ACC112 (cell line): ENCODE measurements at regions not wholly inside any gene's neighbourhood (a gene's known extent, or its start where the extent isn't known, plus 50 kb on each side); places are given as distances from the start of the nearest gene placed in this dataset.
"Not testable (repeated sequence)": the region's sequence is repeated elsewhere in the genome, so short reads cannot be mapped to it uniquely, and the experiment has no call there.

ENCODE experiments used
- H2AFZ ChIP-seq: fragments of 200-600 bp; sonication (generic); one replicate; pipeline ENCODE4 v1.6.0; 2017; ENCODE audit warnings: antibody characterized with exemption, low read length; ENCODE audit not compliant: unreplicated experiment
- H3K27ac ChIP-seq: fragments of 200-600 bp; sonication (generic); 2 replicates; pipeline ENCODE4 v1.5.1; 2014; ENCODE audit warnings: low read depth, mild to moderate bottlenecking, antibody characterized with exemption, low read length, moderate library complexity
- H3K27me3 ChIP-seq: fragments of 200-600 bp; sonication (generic); 2 replicates; pipeline ENCODE4 v1.6.1; 2014; ENCODE audit warnings: mild to moderate bottlenecking, antibody characterized with exemption, low read length, moderate library complexity, mixed read lengths; ENCODE audit not compliant: insufficient read depth
- H3K36me3 ChIP-seq: fragments of 200-600 bp; sonication (generic); 2 replicates; pipeline ENCODE4 v1.6.1; 2016; ENCODE audit warnings: mild to moderate bottlenecking, antibody characterized with exemption, low read length, moderate library complexity, mixed read lengths; ENCODE audit not compliant: insufficient read depth
- H3K4me1 ChIP-seq: fragments of 200-600 bp; sonication (generic); one replicate; pipeline ENCODE4 v1.6.1; 2016; ENCODE audit warnings: low read length, mixed read lengths; ENCODE audit not compliant: insufficient read depth, unreplicated experiment, control insufficient read depth
- H3K4me3 ChIP-seq: fragments of 200-600 bp; sonication (generic); 2 replicates; pipeline ENCODE4 v1.5.1; 2014; ENCODE audit warnings: mild to moderate bottlenecking, low read depth, low read length
- H3K79me2 ChIP-seq: fragments of 200-600 bp; sonication (generic); one replicate; pipeline ENCODE4 v1.6.0; 2016; ENCODE audit warnings: low read length; ENCODE audit not compliant: control insufficient read depth, unreplicated experiment, insufficient read depth

GRCh38 chr6:14544666-14545065, 427.1 kb downstream of the CD83 start:
- Histone ChIP-seq H3K27me3 (no peaks in the 10 kb centered on the region), H2AFZ (no peak overlapping the region)

DNA sequence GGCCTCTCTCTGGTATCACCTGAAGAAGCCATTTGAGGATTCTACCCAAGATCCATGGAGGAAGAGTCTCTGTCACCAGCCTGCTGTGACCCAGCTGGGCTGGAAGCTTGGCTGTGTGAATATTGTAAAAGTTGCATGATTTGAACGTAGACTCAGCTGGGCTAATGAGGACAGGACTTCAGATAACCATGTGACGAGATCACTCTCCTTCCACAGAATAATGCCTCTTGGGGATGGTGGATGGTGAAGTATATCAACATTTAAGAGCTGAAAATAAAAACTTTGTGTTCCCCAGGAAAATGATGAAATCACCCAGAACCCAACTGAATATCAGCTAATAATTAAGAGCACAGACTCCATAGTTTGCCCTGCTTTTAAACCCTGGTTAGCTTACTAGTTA, 427.9 kb downstream of the CD83 start:
- Histone ChIP-seq H3K36me3 (no peaks in the 10 kb centered on the region), H3K4me1 (peaks cover 5% of the 10 kb centered on the region), H3K79me2 (no peaks in the 10 kb centered on the region), H3K27ac (no peak overlapping the region), H3K27me3 (no peaks in the 10 kb centered on the region), H3K4me3 (no peak overlapping the region), H2AFZ (no peak overlapping the region)

More at GRCh38 chr6:14544666-14545065, 427.1 kb downstream of the CD83 start:
- no peak overlapping the region for H3K4me3 ChIP-seq
- no peaks in the 10 kb centered on the region for H3K79me2 ChIP-seq
- H3K4me1 ChIP-seq: peaks cover 9% of the 10 kb centered on the region
- H3K36me3 ChIP-seq: no peaks in the 10 kb centered on the region
- no peak overlapping the region for H3K27ac ChIP-seq

DNA sequence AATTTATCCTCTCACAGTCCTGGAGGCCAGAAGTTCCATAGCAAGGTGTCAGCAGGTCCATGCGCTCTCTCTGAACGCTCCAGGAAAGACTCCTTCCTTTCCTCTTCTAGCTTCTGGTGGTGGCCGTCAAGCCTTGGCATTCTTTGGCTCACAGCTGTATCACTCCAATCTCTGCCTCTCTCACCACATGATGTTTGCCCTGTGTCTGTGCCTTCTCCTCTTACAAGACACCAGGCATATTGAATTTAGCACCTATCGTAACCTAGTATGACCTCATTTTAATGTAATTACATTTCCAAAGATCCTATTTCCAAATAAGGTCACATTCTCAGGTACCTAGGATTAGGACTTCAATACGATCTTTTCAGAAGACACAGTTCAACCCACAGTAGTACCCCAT, 428.5 kb downstream of the CD83 start:
- Histone ChIP-seq H3K27me3 (no peaks in the 10 kb centered on the region), H3K79me2 (no peaks in the 10 kb centered on the region), H3K36me3 (no peaks in the 10 kb centered on the region), H2AFZ (no peak overlapping the region), H3K4me1 (no peaks in the 10 kb centered on the region), H3K4me3 (no peak overlapping the region), H3K27ac (no peak overlapping the region)

DNA sequence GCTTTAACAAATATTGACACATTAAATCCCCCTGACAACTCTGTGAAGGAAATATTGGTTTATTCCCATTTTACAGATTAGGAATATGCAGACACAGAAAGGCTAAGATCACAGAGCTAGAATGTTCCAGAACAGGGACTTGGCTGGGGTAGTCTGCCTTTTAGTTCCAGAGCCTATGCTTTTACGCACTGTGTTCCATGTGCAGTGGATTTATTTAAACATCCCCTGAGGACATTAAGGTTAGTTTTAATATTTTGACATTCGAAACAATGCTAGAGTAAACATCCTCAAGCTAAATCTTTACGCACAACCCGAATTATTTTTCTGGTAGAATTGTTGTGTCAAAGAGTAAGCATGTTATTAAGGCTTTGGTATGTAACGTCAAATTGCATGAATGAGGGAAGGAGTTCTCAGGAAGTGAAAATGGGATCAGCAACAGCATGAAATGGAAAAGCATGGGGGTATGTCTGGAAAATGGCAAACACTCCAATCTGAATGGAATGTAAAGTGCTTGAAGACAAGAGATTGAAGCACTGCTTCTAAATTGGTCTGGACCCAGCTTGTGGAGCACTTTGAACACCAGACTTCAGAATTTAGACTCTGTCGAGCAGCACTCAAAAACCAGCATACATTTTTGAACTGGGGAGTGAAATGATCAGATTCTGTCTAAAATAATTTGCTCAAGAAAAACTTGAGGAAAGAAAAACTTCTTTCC, 429.9 kb downstream of the CD83 start:
- Histone ChIP-seq H3K27me3 (no peaks in the 10 kb centered on the region), H3K27ac (no peak overlapping the region), H2AFZ (no peak overlapping the region), H3K79me2 (no peaks in the 10 kb centered on the region), H3K4me3 (no peak overlapping the region), H3K36me3 (no peaks in the 10 kb centered on the region), H3K4me1 (no peaks in the 10 kb centered on the region)

DNA sequence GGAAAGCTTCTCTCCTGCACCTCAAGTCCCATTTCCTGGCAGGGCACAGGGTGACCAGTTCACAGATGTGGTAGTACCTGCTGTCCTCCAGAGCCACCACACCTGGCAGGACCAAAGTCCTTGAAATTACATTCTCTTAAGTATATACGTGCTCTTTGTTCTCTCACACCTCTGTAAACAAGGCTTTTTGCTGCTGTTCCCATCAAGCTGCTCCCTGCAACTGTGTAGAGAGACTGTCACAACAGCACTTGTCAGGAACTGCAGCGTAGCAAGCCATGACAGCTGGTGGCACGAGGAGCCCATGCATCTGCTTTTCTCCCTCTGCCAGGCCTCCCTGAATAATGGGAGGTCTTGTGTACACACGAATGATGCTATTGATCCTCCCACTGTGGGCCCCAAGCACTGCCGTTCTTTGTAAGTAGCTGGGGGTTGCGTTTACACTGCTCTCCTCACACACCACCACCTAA, 431.8 kb downstream of the CD83 start:
- Histone ChIP-seq H3K27ac (no peak overlapping the region), H3K79me2 (no peaks in the 10 kb centered on the region), H3K4me1 (no peaks in the 10 kb centered on the region), H2AFZ (no peak overlapping the region), H3K36me3 (no peaks in the 10 kb centered on the region), H3K4me3 (no peak overlapping the region), H3K27me3 (no peaks in the 10 kb centered on the region)

GRCh38 chr6:14549871-14550270, 432.3 kb downstream of the CD83 start:
- Histone ChIP-seq H3K4me3 (no peak overlapping the region), H3K27ac (no peak overlapping the region), H2AFZ (no peak overlapping the region), H3K4me1 (no peaks in the 10 kb centered on the region), H3K79me2 (no peaks in the 10 kb centered on the region), H3K27me3 (no peaks in the 10 kb centered on the region), H3K36me3 (no peaks in the 10 kb centered on the region)

GRCh38 chr6:14550410-14550809, 432.8 kb downstream of the CD83 start:
- Histone ChIP-seq H3K27ac (no peak overlapping the region), H2AFZ (no peak overlapping the region), H3K36me3 (no peaks in the 10 kb centered on the region), H3K79me2 (no peaks in the 10 kb centered on the region), H3K4me3 (no peak overlapping the region), H3K4me1 (no peaks in the 10 kb centered on the region), H3K27me3 (no peaks in the 10 kb centered on the region)

DNA sequence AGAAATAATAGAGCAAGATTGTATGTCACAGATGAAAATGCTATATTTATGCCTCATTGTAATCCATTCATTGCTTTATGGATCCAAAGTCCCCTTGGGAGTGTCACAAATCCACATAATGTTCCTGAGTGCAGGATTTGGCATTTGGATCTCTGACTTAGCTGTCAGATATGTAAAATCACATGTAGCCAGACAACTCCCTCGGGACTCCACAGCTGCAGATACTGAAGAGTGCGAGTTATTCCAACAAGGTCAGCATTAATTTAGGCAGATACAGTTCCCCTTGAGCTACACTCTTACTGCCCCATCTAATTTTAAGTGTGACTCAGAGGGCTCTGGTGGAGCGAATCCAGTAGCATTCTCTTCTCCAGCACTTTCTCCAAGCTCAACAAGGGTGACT, 433.2 kb downstream of the CD83 start:
- H3K27me3 ChIP-seq: no peaks in the 10 kb centered on the region
- H3K27ac ChIP-seq: no peak overlapping the region
- no peaks in the 10 kb centered on the region for H3K36me3 ChIP-seq
- H3K4me3 ChIP-seq: no peak overlapping the region
- no peaks in the 10 kb centered on the region for H3K79me2 ChIP-seq
- no peak overlapping the region for H2AFZ ChIP-seq
- no peaks in the 10 kb centered on the region for H3K4me1 ChIP-seq

GRCh38 chr6:14551601-14552000, 434.0 kb downstream of the CD83 start:
- not testable (repeated sequence) for H2AFZ ChIP-seq, H3K4me3 ChIP-seq, H3K27me3 ChIP-seq, H3K36me3 ChIP-seq, H3K79me2 ChIP-seq, H3K4me1 ChIP-seq, H3K27ac ChIP-seq

DNA sequence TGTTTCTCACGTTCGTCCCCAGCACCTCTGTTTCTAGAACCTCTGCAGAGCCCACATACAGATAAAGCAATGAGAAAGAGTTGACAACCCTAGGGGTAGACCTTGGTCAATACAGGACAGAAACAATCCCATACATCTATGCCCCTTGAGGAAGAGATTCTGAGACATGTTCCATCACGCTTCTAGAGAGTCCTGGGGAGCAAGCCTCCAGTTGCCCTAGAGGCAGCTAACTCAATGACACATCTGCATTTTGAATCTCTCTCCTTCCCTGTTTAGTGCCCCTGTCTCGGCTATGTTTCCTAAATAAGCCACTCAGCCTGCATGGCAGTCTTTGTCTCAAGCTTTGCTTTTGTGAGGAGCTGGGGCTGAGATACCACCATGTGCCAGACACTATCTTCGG, 435.3 kb downstream of the CD83 start:
- no peaks in the 10 kb centered on the region for H3K27me3 ChIP-seq
- H3K4me1 ChIP-seq: no peaks in the 10 kb centered on the region
- H3K4me3 ChIP-seq: no peak overlapping the region
- no peak overlapping the region for H3K27ac ChIP-seq
- H3K36me3 ChIP-seq: no peaks in the 10 kb centered on the region
- no peak overlapping the region for H2AFZ ChIP-seq
- no peaks in the 10 kb centered on the region for H3K79me2 ChIP-seq

DNA sequence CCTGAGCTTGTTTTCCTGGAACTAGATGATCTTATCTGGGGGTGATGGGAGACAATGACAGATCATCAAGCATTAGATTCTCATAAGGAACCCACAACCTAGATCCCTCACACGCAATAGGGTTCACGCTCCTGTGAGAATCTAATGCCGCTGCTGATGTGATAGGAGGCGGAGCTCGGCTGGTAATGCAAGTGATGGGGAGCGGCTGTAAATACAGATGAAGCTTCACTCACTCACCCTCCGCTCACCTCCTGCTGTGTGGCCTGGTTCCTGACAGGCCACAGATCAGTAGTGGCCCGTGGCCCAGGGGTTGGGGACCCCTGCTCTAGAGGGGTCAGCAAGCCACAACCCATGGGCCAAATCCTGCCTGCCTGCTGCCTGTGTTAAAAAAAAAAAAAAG, 435.9 kb downstream of the CD83 start:
- H3K36me3 ChIP-seq: no peaks in the 10 kb centered on the region

More for the DNA sequence above, 435.9 kb downstream of the CD83 start:
- no peaks in the 10 kb centered on the region for H3K79me2 ChIP-seq
- H3K27me3 ChIP-seq: no peaks in the 10 kb centered on the region
- no peaks in the 10 kb centered on the region for H3K4me1 ChIP-seq
- no peak overlapping the region for H2AFZ ChIP-seq
- H3K4me3 ChIP-seq: no peak overlapping the region
- no peak overlapping the region for H3K27ac ChIP-seq
